ENCODE measurements at regions not wholly inside any gene's neighbourhood (a gene's known extent, or its start where the extent isn't known, plus 50 kb on each side); places are given as distances from the start of the nearest gene placed in this dataset.

DNA sequence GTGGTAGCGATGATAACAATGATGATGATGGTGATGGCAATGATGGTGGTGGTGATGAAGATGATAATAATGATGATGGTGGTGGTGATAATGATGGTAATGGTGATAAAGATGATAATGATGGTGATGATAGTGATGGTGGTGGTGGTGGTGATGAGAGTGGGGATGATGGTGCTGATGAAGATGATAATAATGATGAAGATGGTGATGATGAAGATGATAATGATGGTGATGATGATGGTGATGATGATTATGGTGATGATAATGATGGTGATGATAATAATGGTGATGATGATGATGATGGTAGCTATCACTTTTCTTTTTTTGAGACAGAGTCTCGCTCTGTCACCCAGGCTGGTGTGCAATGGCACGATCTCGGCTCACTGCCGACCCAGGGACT is 144.5 kb upstream of the PCBD1 start:
- Histone ChIP-seq H3K36me3 (no peaks in the 10 kb centered on the region), H3K9me3 (no peaks in the 10 kb centered on the region), H3K27ac (no peak overlapping the region), H3K4me1 (peaks cover 0 to 6% (median 0%) of the 10 kb centered on the region in 9 donors), H3K4me3 (no peak overlapping the region), H3K27me3 (no peaks in the 10 kb centered on the region)
- 95 to 97% methylated on average over 5 of the region's 5 CpGs for WGBS, 2 donors
- no peak for DNase-seq
- intact Hi-C loops (cut with DNase I): no loop called here
- ATAC-seq: no peak
- TF ChIP-seq, protein P1, sequence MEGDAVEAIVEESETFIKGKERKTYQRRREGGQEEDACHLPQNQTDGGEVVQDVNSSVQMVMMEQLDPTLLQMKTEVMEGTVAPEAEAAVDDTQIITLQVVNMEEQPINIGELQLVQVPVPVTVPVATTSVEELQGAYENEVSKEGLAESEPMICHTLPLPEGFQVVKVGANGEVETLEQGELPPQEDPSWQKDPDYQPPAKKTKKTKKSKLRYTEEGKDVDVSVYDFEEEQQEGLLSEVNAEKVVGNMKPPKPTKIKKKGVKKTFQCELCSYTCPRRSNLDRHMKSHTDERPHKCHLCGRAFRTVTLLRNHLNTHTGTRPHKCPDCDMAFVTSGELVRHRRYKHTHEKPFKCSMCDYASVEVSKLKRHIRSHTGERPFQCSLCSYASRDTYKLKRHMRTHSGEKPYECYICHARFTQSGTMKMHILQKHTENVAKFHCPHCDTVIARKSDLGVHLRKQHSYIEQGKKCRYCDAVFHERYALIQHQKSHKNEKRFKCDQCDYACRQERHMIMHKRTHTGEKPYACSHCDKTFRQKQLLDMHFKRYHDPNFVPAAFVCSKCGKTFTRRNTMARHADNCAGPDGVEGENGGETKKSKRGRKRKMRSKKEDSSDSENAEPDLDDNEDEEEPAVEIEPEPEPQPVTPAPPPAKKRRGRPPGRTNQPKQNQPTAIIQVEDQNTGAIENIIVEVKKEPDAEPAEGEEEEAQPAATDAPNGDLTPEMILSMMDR (IDR thresholded peaks at IDR 0.05): no peak

DNA sequence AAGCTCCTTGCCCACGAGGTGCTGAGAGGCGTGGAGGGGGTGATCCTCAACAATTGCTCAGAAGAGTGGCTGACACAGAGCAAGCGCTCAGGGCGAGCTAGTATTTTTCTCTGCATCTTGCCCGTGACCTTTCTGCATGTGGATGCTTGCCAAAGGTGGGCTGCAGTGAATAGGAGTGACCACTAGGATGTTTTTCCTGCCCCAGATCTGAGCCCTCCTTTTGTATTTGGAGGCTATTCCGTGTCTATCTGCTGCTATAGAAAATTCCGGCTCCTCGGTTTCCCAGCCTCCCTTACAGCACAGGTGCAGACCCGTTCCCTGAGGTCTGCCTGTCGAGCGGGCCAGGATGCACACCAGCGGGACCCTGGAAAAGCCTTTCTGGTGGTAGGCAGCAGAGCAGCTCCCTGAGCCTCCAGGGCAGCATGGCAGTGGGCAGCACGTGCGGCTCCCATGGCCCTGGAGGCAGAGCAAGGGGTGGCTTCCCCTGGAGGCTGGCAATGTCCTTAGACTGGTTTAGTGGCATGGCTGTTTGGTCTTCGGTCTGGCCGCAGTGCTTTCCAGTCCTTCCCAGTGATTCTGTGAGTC is 145.1 kb upstream of the PCBD1 start:
- H3K36me3 ChIP-seq: no peaks in the 10 kb centered on the region
- no peaks in the 10 kb centered on the region for H3K9me3 ChIP-seq
- no peak overlapping the region for H3K4me3 ChIP-seq
- ATAC-seq (no peak), DNase-seq (no peak)
- TF ChIP-seq, protein P1 (IDR thresholded peaks at IDR 0.05): no peak
- H3K27me3 ChIP-seq: no peaks in the 10 kb centered on the region
- WGBS, 2 donors: 91 to 92% methylated on average over 16 of the region's 16 CpGs
- intact Hi-C loops (cut with DNase I): no loop called here
- H3K4me1 ChIP-seq: peaks cover 0 to 6% (median 0%) of the 10 kb centered on the region in 9 donors
- H3K27ac ChIP-seq: no peak overlapping the region

DNA sequence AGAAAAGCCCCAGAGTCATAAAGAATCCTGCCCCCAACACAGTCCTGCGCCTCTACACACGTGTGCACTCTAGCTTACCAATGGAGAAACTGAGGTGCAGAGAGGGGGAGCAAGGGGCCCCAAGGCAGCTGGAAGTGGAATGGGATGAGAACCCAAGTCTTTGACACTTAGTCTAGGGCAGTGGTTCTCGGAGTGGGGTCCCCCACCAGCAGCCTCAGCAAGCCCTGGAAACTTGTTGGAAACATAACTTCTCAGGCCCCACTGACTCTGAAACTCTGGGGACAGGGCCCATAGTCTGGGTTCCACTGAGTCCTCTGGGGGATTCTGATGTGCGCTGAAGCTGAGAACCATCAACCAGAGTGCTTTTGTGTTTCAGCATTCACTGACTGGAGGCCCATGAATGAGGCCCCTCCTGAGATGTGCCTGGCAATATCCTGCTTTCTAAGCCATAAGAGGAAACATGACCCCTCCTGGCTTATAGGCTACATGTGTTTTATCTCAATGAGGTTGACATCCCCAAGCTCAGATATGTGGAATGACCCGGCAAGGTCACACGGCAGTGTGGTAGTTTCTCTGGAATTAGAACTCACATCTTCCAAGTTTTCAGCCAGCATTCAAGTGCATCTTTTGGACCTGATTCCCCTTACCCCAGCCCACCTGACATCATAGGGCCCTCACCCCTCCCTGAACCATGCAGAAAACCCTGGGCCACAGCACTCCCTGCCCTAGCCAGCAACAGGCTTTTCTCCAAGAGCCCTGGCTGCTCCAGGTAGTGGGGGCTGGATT is 147.3 kb upstream of the PCBD1 start:
- no peak for DNase-seq
- intact Hi-C loops (cut with DNase I): no loop called here
- H3K27ac ChIP-seq: no peak overlapping the region
- no peaks in the 10 kb centered on the region for H3K27me3 ChIP-seq
- H3K36me3 ChIP-seq: no peaks in the 10 kb centered on the region
- TF ChIP-seq, protein P1 (IDR thresholded peaks at IDR 0.05): no peak
- no peak overlapping the region for H3K4me3 ChIP-seq
- 60 to 69% methylated on average over 6 of the region's 6 CpGs for whole genome bisulfite sequencing, 2 donors
- H3K4me1 ChIP-seq: peaks cover 0 to under 1% (median 0%) of the 10 kb centered on the region in 9 donors
- ATAC-seq: no peak
- no peaks in the 10 kb centered on the region for H3K9me3 ChIP-seq

DNA sequence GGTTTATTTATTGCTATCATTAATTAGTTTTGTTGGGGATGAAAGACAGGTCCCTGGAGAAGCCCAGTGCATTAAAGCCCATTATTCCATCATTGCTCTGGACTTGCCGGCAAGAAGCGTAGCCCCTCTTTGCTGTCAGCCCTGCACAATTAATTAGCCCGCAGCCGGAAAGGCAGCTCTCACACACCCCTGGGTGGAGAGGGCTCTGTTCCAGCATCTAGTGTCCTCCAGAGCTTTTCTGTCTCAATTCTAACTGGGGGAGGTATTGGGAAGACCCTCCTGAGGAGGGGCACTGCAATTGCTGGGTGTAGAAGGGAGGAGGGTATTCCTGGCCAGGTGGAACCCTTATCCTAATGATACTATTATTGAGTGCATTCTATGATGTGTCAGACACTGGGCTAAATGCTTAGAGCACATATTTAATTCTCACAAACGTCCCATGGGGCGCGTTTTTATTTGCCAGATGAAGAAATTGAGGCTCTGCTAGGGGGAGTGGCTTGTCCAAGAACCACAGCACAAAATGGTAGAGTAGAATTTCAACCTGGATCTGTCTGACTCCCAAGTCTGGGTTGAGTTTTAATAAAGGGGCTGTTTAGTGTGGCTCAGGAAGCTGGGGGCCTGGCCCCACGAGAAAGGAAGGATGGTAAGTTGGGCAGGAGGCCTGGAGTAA is 148.1 kb upstream of the PCBD1 start:
- DNase-seq (no peak), ATAC-seq (no peak)
- Histone ChIP-seq H3K4me3 (no peak overlapping the region), H3K27ac (no peak overlapping the region), H3K36me3 (no peaks in the 10 kb centered on the region), H3K27me3 (no peaks in the 10 kb centered on the region), H3K9me3 (no peaks in the 10 kb centered on the region), H3K4me1 (peaks cover 0 to 8% (median 0%) of the 10 kb centered on the region in 9 donors)
- TF ChIP-seq, protein P1 (IDR thresholded peaks at IDR 0.05): no peak
- intact Hi-C loops (cut with DNase I): no loop called here
- WGBS, 2 donors: 75 to 85% methylated on average over 8 of the region's 8 CpGs

Data from heart right ventricle (tissue), 16 donors.